ENCODE measurements at regions not wholly inside any gene's neighbourhood (a gene's known extent, or its start where the extent isn't known, plus 50 kb on each side); places are given as distances from the start of the nearest gene placed in this dataset.
"Not testable (repeated sequence)": the region's sequence is repeated elsewhere in the genome, so short reads cannot be mapped to it uniquely, and the experiment has no call there.

GRCh38 chr19:32022731-32023563, 322.5 kb upstream of the ZNF507 start:
- DNase-seq (ENCODE audit: low read depth, low spot score), result no peak

GRCh38 chr19:32023564-32023832, 321.9 kb upstream of the ZNF507 start:
- DNase-seq (ENCODE audit: low read depth, low spot score), result no peak

- no peak for DNase-seq (ENCODE audit: low read depth, low spot score)
Measured at GRCh38 chr19:32029235-32029634, 316.2 kb upstream of the ZNF507 start.

- no peak for DNase-seq (ENCODE audit: low read depth, low spot score)
Measured at GRCh38 chr19:32032561-32032960, 312.8 kb upstream of the ZNF507 start.

DNA sequence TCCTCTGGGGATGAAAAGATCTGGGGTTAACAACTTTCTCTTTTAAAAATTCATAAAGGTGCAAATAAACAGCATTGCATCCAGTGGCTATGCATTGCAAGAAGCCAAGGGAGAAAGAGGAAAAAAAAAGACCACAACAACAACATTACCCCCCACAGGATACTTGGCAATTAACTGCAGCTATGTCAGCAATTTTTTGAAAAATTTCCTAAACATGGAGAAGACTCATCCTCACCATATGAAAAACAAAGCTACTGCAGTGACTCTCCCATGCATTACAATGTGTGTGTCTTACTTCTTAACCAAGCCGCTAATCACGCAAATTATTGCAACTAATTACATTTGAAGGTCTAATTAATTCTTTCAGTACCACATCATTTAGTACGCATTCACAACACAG, 309.8 kb upstream of the ZNF507 start:
- DNase-seq (ENCODE audit: low read depth, low spot score), result no peak

GRCh38 chr19:32038021-32038920, 307.1 kb upstream of the ZNF507 start:
- DNase-seq (ENCODE audit: low read depth, low spot score), result no peak

DNA sequence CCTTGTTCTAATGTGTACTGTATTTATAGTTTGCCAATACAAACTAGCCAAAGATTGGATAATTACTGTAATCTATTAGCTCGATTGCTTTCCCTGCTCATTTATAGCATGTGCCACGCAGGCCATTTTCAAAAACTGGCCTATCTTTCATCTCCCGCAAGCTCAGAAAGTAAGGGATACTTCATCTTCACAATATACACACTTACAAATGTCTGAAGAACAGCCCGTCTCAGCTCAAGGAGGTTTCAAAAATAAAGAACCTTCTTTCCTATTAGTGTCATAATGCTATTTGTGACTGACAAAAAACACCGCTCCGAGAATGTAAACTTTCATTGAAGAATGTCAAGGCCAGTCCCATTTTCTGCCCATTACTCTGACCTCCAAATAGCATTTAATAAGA, 306.4 kb upstream of the ZNF507 start:
- no peak for DNase-seq (ENCODE audit: low read depth, low spot score)

DNA sequence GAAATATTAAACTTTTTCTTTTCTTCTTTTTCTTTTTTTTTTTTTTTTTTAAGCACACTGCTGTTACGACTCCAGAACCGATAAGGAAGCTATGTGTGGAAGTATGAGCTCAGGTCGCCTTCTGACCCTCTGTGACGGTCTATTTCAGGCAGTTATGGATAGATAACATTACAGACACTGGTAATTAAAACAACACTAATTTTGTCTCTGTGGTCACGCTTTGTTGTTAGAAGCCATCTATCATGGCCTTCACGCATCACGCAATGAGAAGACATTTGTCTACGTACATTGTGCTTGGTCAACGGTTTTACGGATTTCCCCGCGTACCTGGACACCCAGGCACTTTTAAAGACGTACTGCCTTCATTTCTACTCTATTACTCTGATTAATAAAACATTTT, 306.0 kb upstream of the ZNF507 start:
- no peak for DNase-seq (ENCODE audit: low read depth, low spot score)

GRCh38 chr19:32040236-32040635, 305.2 kb upstream of the ZNF507 start:
- DNase-seq (ENCODE audit: low read depth, low spot score), result no peak

- DNase-seq (ENCODE audit: low read depth, low spot score), result no peak
Measured at GRCh38 chr19:32041681-32042292, 303.6 kb upstream of the ZNF507 start.

DNA sequence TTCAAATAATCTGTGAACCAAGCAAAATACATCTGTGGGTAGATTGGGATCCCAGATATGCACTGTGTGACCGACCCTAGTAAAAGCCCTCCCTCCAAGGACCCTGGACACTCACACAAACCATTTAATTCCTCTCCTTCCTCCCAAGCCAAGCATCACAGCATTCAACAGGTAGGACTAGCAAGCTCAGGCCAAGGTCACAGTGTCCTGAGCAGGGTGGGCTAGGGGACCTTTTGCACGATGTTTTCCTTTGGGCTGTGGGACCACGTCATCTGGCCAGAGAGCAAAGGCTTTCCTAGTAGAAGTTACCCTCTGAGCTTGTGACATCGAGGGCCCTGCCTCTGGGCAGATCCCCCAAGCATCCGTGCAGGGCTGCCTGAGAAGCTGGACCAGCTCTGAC, 297.6 kb upstream of the ZNF507 start:
- no peak for DNase-seq (ENCODE audit: low read depth, low spot score)

DNA sequence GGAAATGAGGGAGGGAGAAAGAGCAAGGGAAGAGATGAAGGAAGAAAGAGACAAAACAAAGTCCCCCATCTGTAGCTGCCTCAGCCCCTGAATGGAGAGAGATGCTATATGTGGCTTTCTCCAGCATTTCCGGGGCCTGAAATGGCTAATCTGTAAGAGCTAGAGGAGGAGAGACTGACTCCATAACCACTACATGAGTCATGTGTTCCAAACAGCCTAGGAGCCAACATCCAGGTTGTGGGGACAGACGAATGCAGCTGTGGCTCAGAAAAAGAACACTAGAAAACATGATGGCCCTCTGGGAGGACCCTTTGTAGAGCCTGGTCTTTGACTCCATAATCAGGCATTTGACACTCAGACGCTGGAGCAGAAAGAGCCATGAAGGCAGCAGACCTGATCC, 292.0 kb upstream of the ZNF507 start:
- DNase-seq (ENCODE audit: low read depth, low spot score), result no peak

- no peak for DNase-seq (ENCODE audit: low read depth, low spot score)
Measured at GRCh38 chr19:32053861-32054260, 291.5 kb upstream of the ZNF507 start.

DNA sequence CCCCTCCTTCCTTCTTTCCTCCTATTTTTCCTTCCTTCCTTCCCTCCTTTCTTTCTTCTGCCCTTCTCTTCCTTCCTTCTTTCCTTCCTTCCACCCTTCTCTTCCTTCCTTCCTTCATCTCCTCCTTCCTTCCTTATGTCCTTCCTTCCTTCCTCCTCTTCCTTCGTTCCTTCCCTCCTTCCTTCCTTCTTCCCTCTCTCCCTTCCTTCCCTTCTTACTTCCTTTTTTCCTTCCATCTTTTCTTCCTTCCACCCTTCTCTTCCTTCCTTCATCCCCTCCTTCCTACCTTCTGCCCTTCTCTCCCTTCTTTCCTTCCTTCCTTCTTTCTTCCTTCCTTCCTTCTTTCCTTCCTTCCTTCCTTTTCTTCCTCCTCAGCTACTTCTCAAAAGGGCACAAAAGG, 287.3 kb upstream of the ZNF507 start:
- DNase-seq (ENCODE audit: low read depth, low spot score), result no peak

GRCh38 chr19:32061315-32061714, 284.1 kb upstream of the ZNF507 start:
- DNase-seq (ENCODE audit: low read depth, low spot score), result no peak

- no peak for DNase-seq (ENCODE audit: low read depth, low spot score)
Measured at GRCh38 chr19:32063601-32064000, 281.8 kb upstream of the ZNF507 start.

- no peak for DNase-seq (ENCODE audit: low read depth, low spot score)
Measured at GRCh38 chr19:32066056-32066455, 279.4 kb upstream of the ZNF507 start.

GRCh38 chr19:32067685-32068084, 277.7 kb upstream of the ZNF507 start:
- DNase-seq (ENCODE audit: low read depth, low spot score), result no peak

DNA sequence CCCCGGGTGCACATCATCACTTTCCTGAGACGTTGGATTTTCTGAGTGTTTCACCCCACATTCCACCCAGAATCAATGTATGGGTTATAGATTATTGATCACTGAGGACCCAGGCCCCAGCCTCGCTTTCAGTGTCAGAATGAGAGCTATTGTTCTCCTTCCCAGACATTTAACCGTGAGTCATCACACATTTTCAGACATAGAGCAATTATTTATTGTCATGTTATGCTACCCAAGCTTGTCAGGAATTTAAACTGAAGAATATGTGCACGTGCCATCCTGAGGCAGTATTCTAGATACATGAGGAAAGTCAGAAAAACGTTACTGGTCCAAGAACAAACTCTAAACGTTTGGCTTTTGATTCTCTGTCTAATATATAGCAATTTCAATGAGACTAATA, 276.6 kb upstream of the ZNF507 start:
- DNase-seq (ENCODE audit: low read depth, low spot score), result no peak

DNA sequence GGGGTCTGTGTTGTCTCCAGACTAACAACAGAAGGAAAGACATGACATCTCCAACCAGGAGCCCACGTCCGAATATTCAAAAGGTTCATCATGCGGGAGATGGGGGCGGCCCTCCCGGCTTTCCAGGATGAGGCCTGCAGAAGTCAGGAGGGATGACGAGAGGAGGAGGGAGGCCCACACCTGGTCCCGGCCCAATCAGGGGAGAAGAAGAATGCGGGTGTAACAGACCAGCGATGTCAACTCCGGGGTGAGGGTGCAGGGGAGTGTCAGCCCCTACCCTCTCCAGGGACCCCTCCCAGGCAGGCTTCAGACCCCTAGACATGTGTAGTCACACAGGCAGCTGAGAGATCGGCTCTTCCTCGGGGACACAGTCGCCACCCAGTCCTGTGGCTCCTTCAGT, 275.3 kb upstream of the ZNF507 start:
- DNase-seq (ENCODE audit: low read depth, low spot score), result no peak

GRCh38 chr19:32082028-32082427, 263.4 kb upstream of the ZNF507 start:
- DNase-seq (ENCODE audit: low read depth, low spot score), result no peak

DNA sequence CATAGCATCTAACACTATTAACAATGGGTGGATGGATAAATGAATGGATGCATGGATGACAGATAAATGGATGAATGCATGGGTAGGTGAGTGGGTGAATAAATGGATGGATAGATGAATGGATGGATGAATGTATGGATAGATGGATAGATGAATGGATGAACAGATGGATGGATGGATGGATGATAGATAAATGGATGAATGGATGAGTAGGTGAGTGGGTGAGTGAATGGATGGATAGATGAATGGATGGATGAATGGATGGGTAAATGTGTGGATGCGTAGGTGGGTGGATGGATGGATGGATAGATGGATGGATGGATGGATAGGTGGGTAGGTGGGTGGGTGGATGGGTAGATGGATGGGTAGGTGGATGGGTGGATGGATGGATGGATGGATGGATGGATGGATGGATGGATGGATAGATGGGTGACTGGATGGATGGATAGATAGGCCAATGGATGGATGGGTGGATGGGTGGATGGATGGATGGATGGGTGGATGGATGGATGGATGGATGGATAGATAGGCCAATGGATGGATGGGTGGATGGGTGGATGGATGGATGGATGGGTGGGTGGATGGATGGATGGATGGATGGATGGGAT, 260.6 kb upstream of the ZNF507 start:
- DNase-seq (ENCODE audit: low read depth, low spot score), result not testable (repeated sequence)

All from pulmonary artery endothelial cell (primary cell).